Mammary epithelial cell (primary cell): ENCODE measurements at regions not wholly inside any gene's neighbourhood (a gene's known extent, or its start where the extent isn't known, plus 50 kb on each side); places are given as distances from the start of the nearest gene placed in this dataset.

Experiments used
- CTCF ChIP-seq, 2 donors: IDR thresholded peaks in 1 of 2; conservative IDR thresholded peaks in 1 of 2; 2 replicates each; pipeline ENCODE4 v1.5.1; 2011 to 2012; ENCODE audit warnings: inconsistent platforms in 2 of 2, low read length in 2 of 2, mild to moderate bottlenecking in 2 of 2, control low read depth in 1 of 2, low read depth in 1 of 2; ENCODE audit not compliant: insufficient read depth in 1 of 2; ENCODE audit errors: extremely low read depth in 1 of 2
- EZH2 ChIP-seq: IDR thresholded peaks from 2 replicates; pipeline ENCODE4 v1.6.1; 2012; ENCODE audit warnings: low read length, inconsistent platforms, borderline replicate concordance

- TF ChIP-seq EZH2 (no peak), CTCF (conservative IDR thresholded peaks at IDR 0.05 in 1 of 2, IDR thresholded peaks at IDR 0.05 in 1 of 2; ENCODE audit: extremely low read depth in 1 of 2, insufficient read depth in 1 of 2, low read depth in 1 of 2, low read length in 2 of 2) (no peak)
Observed at GRCh38 chr17:14902297-14902696, 362.8 kb downstream of the PMP22 start.
